ENCODE measurements at regions not wholly inside any gene's neighbourhood (a gene's known extent, or its start where the extent isn't known, plus 50 kb on each side); places are given as distances from the start of the nearest gene placed in this dataset.
"Not testable (repeated sequence)": the region's sequence is repeated elsewhere in the genome, so short reads cannot be mapped to it uniquely, and the experiment has no call there.

GRCh38 chr7:53413021-53413420, 377.6 kb downstream of the POM121L12 start:
- no peak for DNase-seq

- DNase-seq = no peak
Measured at GRCh38 chr7:53415816-53416215, 380.4 kb downstream of the POM121L12 start.

GRCh38 chr7:53418834-53419482, 383.5 kb downstream of the POM121L12 start:
- DNase-seq = no peak

- no peak for DNase-seq
Measured at GRCh38 chr7:53420550-53420949, 385.1 kb downstream of the POM121L12 start.

GRCh38 chr7:53422291-53422690, 386.9 kb downstream of the POM121L12 start:
- no peak for DNase-seq

GRCh38 chr7:53426145-53426750, 390.8 kb downstream of the POM121L12 start:
- no peak for DNase-seq

GRCh38 chr7:53428045-53428444, 392.6 kb downstream of the POM121L12 start:
- no peak for DNase-seq

- no peak for DNase-seq
Measured at GRCh38 chr7:53431901-53432300, 396.5 kb downstream of the POM121L12 start.

GRCh38 chr7:53437336-53437735, 401.9 kb downstream of the POM121L12 start:
- no peak for DNase-seq

GRCh38 chr7:53446170-53446569, 410.7 kb downstream of the POM121L12 start:
- DNase-seq = no peak

- DNase-seq = no peak
Measured at GRCh38 chr7:53458636-53459035, 423.2 kb downstream of the POM121L12 start.

- DNase-seq = no peak
Measured at GRCh38 chr7:53466371-53466770, 430.9 kb downstream of the POM121L12 start.

- DNase-seq = no peak
Measured at GRCh38 chr7:53470336-53470970, 435.0 kb downstream of the POM121L12 start.

- no peak for DNase-seq
Measured at GRCh38 chr7:53473371-53473770, 437.9 kb downstream of the POM121L12 start.

- DNase-seq = no peak
Measured at GRCh38 chr7:53475776-53476175, 440.3 kb downstream of the POM121L12 start.

GRCh38 chr7:53476566-53476965, 441.1 kb downstream of the POM121L12 start:
- DNase-seq = no peak

- no peak for DNase-seq
Measured at GRCh38 chr7:53485354-53485753, 449.9 kb downstream of the POM121L12 start.

- DNase-seq = no peak
Measured at GRCh38 chr7:53491051-53491450, 455.6 kb downstream of the POM121L12 start.

- DNase-seq = not testable (repeated sequence)
Measured at GRCh38 chr7:53495181-53495580, 459.7 kb downstream of the POM121L12 start.

- no peak for DNase-seq
Measured at GRCh38 chr7:53500076-53500475, 464.6 kb downstream of the POM121L12 start.

- no peak for DNase-seq
Measured at GRCh38 chr7:53504914-53505313, 469.5 kb downstream of the POM121L12 start.

GRCh38 chr7:53518319-53518718, 482.9 kb downstream of the POM121L12 start:
- no peak for DNase-seq

- DNase-seq = no peak
Measured at GRCh38 chr7:53520841-53521240, 485.4 kb downstream of the POM121L12 start.

- DNase-seq = no peak
Measured at GRCh38 chr7:53521638-53522184, 486.3 kb downstream of the POM121L12 start.
